ENCODE measurements at regions not wholly inside any gene's neighbourhood (a gene's known extent, or its start where the extent isn't known, plus 50 kb on each side); places are given as distances from the start of the nearest gene placed in this dataset.

DNA sequence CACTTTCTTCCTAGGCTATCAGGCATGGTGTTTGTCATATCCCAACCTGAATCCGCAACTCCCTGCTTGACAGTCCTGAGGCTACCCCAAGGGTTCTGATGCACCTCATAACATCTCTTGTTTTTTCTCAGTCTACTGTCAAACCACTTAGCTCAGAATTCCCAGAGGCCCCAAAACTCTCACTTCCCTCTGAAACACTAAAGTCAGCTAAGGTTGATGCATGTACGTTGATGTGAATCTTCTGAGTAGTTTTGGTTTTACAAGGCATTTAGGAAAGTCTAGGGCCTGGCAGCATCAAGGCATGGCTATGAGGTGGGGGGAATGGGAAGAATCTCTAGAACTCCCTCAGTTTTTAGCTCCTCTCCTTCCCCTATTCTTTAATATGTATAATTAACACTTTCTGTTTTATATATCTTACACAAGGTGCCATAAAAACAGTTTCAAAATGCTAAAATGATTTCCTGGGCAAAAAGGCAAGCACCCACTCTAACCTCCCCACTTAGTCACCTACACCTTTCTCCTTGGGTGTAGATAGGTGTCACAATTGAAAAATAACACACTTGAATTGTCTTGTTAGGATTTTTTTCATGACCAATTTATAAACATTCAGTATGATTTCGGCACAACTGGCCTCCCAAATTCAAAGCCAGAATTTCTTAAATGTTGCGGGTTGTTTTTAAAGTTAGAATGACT is 71.4 kb upstream of the TANK start:
- TF ChIP-seq, protein P1, sequence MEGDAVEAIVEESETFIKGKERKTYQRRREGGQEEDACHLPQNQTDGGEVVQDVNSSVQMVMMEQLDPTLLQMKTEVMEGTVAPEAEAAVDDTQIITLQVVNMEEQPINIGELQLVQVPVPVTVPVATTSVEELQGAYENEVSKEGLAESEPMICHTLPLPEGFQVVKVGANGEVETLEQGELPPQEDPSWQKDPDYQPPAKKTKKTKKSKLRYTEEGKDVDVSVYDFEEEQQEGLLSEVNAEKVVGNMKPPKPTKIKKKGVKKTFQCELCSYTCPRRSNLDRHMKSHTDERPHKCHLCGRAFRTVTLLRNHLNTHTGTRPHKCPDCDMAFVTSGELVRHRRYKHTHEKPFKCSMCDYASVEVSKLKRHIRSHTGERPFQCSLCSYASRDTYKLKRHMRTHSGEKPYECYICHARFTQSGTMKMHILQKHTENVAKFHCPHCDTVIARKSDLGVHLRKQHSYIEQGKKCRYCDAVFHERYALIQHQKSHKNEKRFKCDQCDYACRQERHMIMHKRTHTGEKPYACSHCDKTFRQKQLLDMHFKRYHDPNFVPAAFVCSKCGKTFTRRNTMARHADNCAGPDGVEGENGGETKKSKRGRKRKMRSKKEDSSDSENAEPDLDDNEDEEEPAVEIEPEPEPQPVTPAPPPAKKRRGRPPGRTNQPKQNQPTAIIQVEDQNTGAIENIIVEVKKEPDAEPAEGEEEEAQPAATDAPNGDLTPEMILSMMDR (IDR thresholded peaks at IDR 0.05; ENCODE audit: low read length, missing control alignments) = no peak
- no peak overlapping the region for H3K4me3 ChIP-seq (replicated peaks; ENCODE audit: low read depth, low read length)
- DNase-seq (ENCODE audit: low read depth) = no peak

- TF ChIP-seq, protein P1 (IDR thresholded peaks at IDR 0.05; ENCODE audit: low read length, missing control alignments) = no peak
- no peak overlapping the region for H3K4me3 ChIP-seq (replicated peaks; ENCODE audit: low read depth, low read length)
- peak; percentile 33 for DNase-seq (ENCODE audit: low read depth)
These were observed 69.8 kb upstream of the TANK start for GRCh38 chr2:161090411-161090810.

- no peak overlapping the region for H3K4me3 ChIP-seq (replicated peaks; ENCODE audit: low read depth, low read length)
- no peak for DNase-seq (ENCODE audit: low read depth)
- TF ChIP-seq, protein P1 (IDR thresholded peaks at IDR 0.05; ENCODE audit: low read length, missing control alignments) = no peak
These were observed 64.9 kb upstream of the TANK start for GRCh38 chr2:161095314-161095713.

GRCh38 chr2:161096336-161096735 is 63.9 kb upstream of the TANK start:
- peak; percentile 89 for DNase-seq (ENCODE audit: low read depth)
- TF ChIP-seq, protein P1 (IDR thresholded peaks at IDR 0.05; ENCODE audit: low read length, missing control alignments) = no peak
- no peak overlapping the region for H3K4me3 ChIP-seq (replicated peaks; ENCODE audit: low read depth, low read length)

- no peak for DNase-seq (ENCODE audit: low read depth)
- TF ChIP-seq, protein P1 (IDR thresholded peaks at IDR 0.05; ENCODE audit: low read length, missing control alignments) = no peak
These were observed 63.1 kb upstream of the TANK start for GRCh38 chr2:161097157-161097556.

GRCh38 chr2:161100211-161100895 is 59.9 kb upstream of the TANK start:
- TF ChIP-seq, protein P1 (IDR thresholded peaks at IDR 0.05; ENCODE audit: low read length, missing control alignments) = no peak
- DNase-seq (ENCODE audit: low read depth) = no peak
- H3K4me3 ChIP-seq (replicated peaks; ENCODE audit: low read depth, low read length) = no peak overlapping the region

More at GRCh38 chr2:161097157-161097556, 63.1 kb upstream of the TANK start:
- H3K4me3 ChIP-seq (replicated peaks; ENCODE audit: low read depth, low read length) = no peak overlapping the region

Data from fibroblast of pulmonary artery (primary cell).